Endothelial cell of umbilical vein (primary cell): ENCODE measurements at regions not wholly inside any gene's neighbourhood (a gene's known extent, or its start where the extent isn't known, plus 50 kb on each side); places are given as distances from the start of the nearest gene placed in this dataset.

Experiments used
- BruUV-seq: library from RNA; stranded (reverse); fragments of 400-500 nt; replicated peaks from 2 replicates; lab custom pipeline; 2021; lab: Mats Ljungman, UMichigan
- CTCF ChIA-PET: fragments of 300-600, 350-600 bp; sonication (Branson Sonifier 250); formaldehyde crosslinking; loops from one replicate; lab custom pipeline; 2021; ENCODE audit warnings: antibody characterized with exemption, inconsistent platforms; lab: Charles Lee
- POLR2A ChIA-PET: fragments of 300-600, 350-600 bp; sonication (Branson Sonifier 250); formaldehyde crosslinking; loops from one replicate; lab custom pipeline; 2021; ENCODE audit warnings: antibody characterized with exemption, inconsistent platforms; lab: Charles Lee
- DNase-seq: peaks from one replicate; pipeline ENCODE4 v3.0.0-alpha.2; 2011; ENCODE audit warnings: low read depth, low spot score
- FAIRE-seq: peaks from 2 replicates; lab custom pipeline; 2011; peaks lifted over from hg19 to GRCh38; lab: Jason Lieb, UNC
- H2AFZ ChIP-seq: 2 replicates; pipeline ENCODE4 v1.6.0; 2012; ENCODE audit warnings: low read depth, low read length, control low read depth, inconsistent platforms
- H3K27ac ChIP-seq: 2 replicates; pipeline ENCODE4 v1.5.1; 2011; ENCODE audit warnings: low read depth, mild to moderate bottlenecking, control low read depth, low read length, moderate library complexity; ENCODE audit not compliant: insufficient read depth
- H3K27me3 ChIP-seq, 2 experiments: 2 replicates each; pipeline versions ENCODE4 v1.6.0 to v1.6.1; 2011; ENCODE audit warnings: low read length in 2 of 2, mixed read lengths in 1 of 2; ENCODE audit not compliant: control insufficient read depth in 2 of 2, insufficient read depth in 2 of 2
- H3K36me3 ChIP-seq, 2 experiments: 2 replicates in 1 of 2; 3 replicates in 1 of 2; pipeline ENCODE4 v1.5.1; 2011; ENCODE audit warnings: low read length in 2 of 2, mild to moderate bottlenecking in 1 of 2, moderate library complexity in 1 of 2; ENCODE audit not compliant: control insufficient read depth in 2 of 2, insufficient read depth in 2 of 2; ENCODE audit errors: extremely low read depth in 1 of 2
- H3K4me1 ChIP-seq: 3 replicates; pipeline ENCODE4 v1.5.1; 2011; ENCODE audit warnings: mild to moderate bottlenecking, low read length; ENCODE audit not compliant: control insufficient read depth, insufficient read depth; ENCODE audit errors: extremely low read depth
- H3K4me2 ChIP-seq: 2 replicates; pipeline ENCODE4 v1.6.1; 2011; ENCODE audit warnings: low read length, control low read depth, mixed read lengths; ENCODE audit not compliant: insufficient read depth
- H3K4me3 ChIP-seq, 3 experiments: fragments of 200-600 bp in 1 of 3; sonication (generic), shearing (Covaris generic) in 1 of 3; replicated peaks in 1 of 3; 2 replicates each; pipeline ENCODE4 v1.5.1; 2011 to 2016; ENCODE audit warnings: control low read depth in 3 of 3, low read length in 3 of 3, mild to moderate bottlenecking in 2 of 3, inconsistent platforms in 1 of 3, low read depth in 1 of 3, moderate library complexity in 1 of 3; ENCODE audit not compliant: insufficient read depth in 1 of 3
- H3K79me2 ChIP-seq: 2 replicates; pipeline ENCODE4 v1.6.0; 2012; ENCODE audit warnings: low read length, inconsistent platforms; ENCODE audit not compliant: control insufficient read depth, insufficient read depth
- H3K9ac ChIP-seq: replicated peaks from 2 replicates; pipeline ENCODE3; 2011; ENCODE audit warnings: low read length, control low read depth; ENCODE audit not compliant: insufficient read depth; ENCODE audit errors: extremely low read depth
- H3K9me1 ChIP-seq: replicated peaks from 3 replicates; pipeline ENCODE4 v1.6.0; 2011; ENCODE audit warnings: mild to moderate bottlenecking, low read length; ENCODE audit not compliant: control insufficient read depth, insufficient read depth; ENCODE audit errors: extremely low read depth
- H3K9me3 ChIP-seq: replicated peaks from 2 replicates; pipeline ENCODE4 v1.5.1; 2012; ENCODE audit warnings: low read length, inconsistent platforms; ENCODE audit not compliant: control insufficient read depth, insufficient read depth
- H4K20me1 ChIP-seq: replicated peaks from 2 replicates; pipeline ENCODE3; 2011; ENCODE audit warnings: mild to moderate bottlenecking, low read length; ENCODE audit not compliant: control insufficient read depth, insufficient read depth; ENCODE audit errors: extremely low read depth
- CTCF ChIP-seq, 2 donors: IDR thresholded peaks; 1 replicate in 1 of 2; 2 replicates in 1 of 2; pipeline ENCODE4 v1.5.1; 2011; ENCODE audit warnings: low read length in 2 of 2, mild to moderate bottlenecking in 2 of 2, moderate library complexity in 2 of 2, control low read depth in 1 of 2, inconsistent platforms in 1 of 2, low read depth in 1 of 2; ENCODE audit not compliant: insufficient read depth in 1 of 2; ENCODE audit errors: extremely low read depth in 1 of 2
- EZH2 ChIP-seq: IDR thresholded peaks from 2 replicates; pipeline ENCODE4 v1.6.1; 2012; ENCODE audit warnings: borderline replicate concordance, low read depth, mild to moderate bottlenecking, moderate library complexity, low read length, inconsistent platforms; ENCODE audit not compliant: severe bottlenecking
- FOS ChIP-seq: IDR thresholded peaks from 2 replicates; pipeline ENCODE4 v1.6.1; 2011; ENCODE audit warnings: mild to moderate bottlenecking, low read length, moderate library complexity, borderline replicate concordance; ENCODE audit not compliant: insufficient read depth
- GATA2 ChIP-seq: IDR thresholded peaks from 2 replicates; pipeline ENCODE4 v1.7.0; 2011; ENCODE audit warnings: low read depth, mild to moderate bottlenecking, moderate library complexity, mixed read lengths, low read length; ENCODE audit not compliant: insufficient read length, insufficient read depth
- JUN ChIP-seq: IDR thresholded peaks from 2 replicates; pipeline ENCODE4 v1.6.1; 2011; ENCODE audit warnings: borderline replicate concordance, low read depth; ENCODE audit not compliant: insufficient read length, insufficient read depth
- MAX ChIP-seq: IDR thresholded peaks from 2 replicates; pipeline ENCODE4 v1.6.1; 2011; ENCODE audit not compliant: insufficient read depth, insufficient read length
- MYC ChIP-seq: IDR thresholded peaks from one replicate; pipeline ENCODE4 v1.6.1; 2011; ENCODE audit warnings: mild to moderate bottlenecking, low read depth, low read length
- POLR2A ChIP-seq: IDR thresholded peaks from 2 replicates; pipeline ENCODE4 v1.6.1; 2012; ENCODE audit warnings: low read depth, mild to moderate bottlenecking, control low read depth, low read length
- POLR2AphosphoS5 ChIP-seq: IDR thresholded peaks from 2 replicates; pipeline ENCODE4 v1.6.1; 2012; ENCODE audit warnings: low read depth, mild to moderate bottlenecking, control low read depth, low read length, moderate library complexity; ENCODE audit not compliant: insufficient read depth
- dilution Hi-C: fragments of 300-500 bp; cut with MboI; formaldehyde crosslinking; loops from one replicate; pipeline ENCODE4 v1.15.0; 2019; ENCODE audit warnings: low sequenced_read_pairs; ENCODE audit not compliant: extremely low pct_ligation_motif_present
- intact Hi-C: fragments of 100-400 bp; cut with micrococcal nuclease; formaldehyde crosslinking; loops from one replicate; pipeline ENCODE4 v1.10.0; 2022

- Histone ChIP-seq H3K79me2 (no peaks in the 10 kb centered on the region), H3K4me2 (peak overlapping the region; percentile 71), H2AFZ (no peak overlapping the region), H3K27me3 (no peaks in the 10 kb centered on the region), H3K4me3 (no peak overlapping the region), H3K4me1 (peaks cover 4% of the 10 kb centered on the region), H3K9ac (peak overlapping the region; percentile 19), H3K9me1 (no peaks in the 10 kb centered on the region), H3K36me3 (no peaks in the 10 kb centered on the region), H3K9me3 (no peaks in the 10 kb centered on the region), H4K20me1 (no peaks in the 10 kb centered on the region), H3K27ac (no peak overlapping the region)
- CTCF ChIA-PET, result interaction anchor here (0.6 to 4.9 kb wide), 25 partner anchors 10 to 971 kb away, joined by 3 to 89 read pairs (median 6); partner anchors contain the start of gene KLF12
- dilution Hi-C loops (no loop called here), intact Hi-C loops (loop anchor here (1.0 to 10.0 kb wide), 7 partner anchors 152 to 971 kb away; no protein-coding TSS in a partner anchor)
- TF ChIP-seq MYC (no peak), FOS (no peak)
- DNase-seq, result peak; percentile 69
- BruUV-seq, result no TSS peak
- no peak for FAIRE-seq
- POLR2A ChIA-PET, result interaction anchor here (0.7 kb wide), 1 partner anchor 943 kb away, joined by 10 read pairs; no protein-coding TSS in a partner anchor
Measured at GRCh38 chr13:74287724-74288169, 153.5 kb upstream of the KLF12 start.

GRCh38 chr13:74280795-74281490, 146.7 kb upstream of the KLF12 start:
- Histone ChIP-seq H3K36me3 (no peaks in the 10 kb centered on the region), H3K27me3 (no peaks in the 10 kb centered on the region), H3K79me2 (no peaks in the 10 kb centered on the region), H3K4me3 (no peak overlapping the region), H3K9me3 (no peaks in the 10 kb centered on the region), H3K4me2 (no peak overlapping the region), H2AFZ (no peak overlapping the region), H4K20me1 (no peaks in the 10 kb centered on the region), H3K27ac (no peak overlapping the region), H3K4me1 (no peaks in the 10 kb centered on the region), H3K9me1 (no peaks in the 10 kb centered on the region), H3K9ac (no peak overlapping the region)
- dilution Hi-C loops, result no loop called here
- DNase-seq (no peak), FAIRE-seq (no peak)
- no peak for TF ChIP-seq MAX
- no peak for TF ChIP-seq GATA2
- no peak for TF ChIP-seq MYC
- no peak for TF ChIP-seq POLR2A
- no peak for TF ChIP-seq FOS
- TF ChIP-seq EZH2, result no peak
- TF ChIP-seq POLR2AphosphoS5, result no peak
- no peak for TF ChIP-seq JUN
- TF ChIP-seq CTCF (IDR thresholded peaks at IDR 0.05; ENCODE audit: extremely low read depth in 1 of 2, insufficient read depth in 1 of 2, low read depth in 1 of 2, low read length in 2 of 2), result no peak
- intact Hi-C loops, result loop anchor here (10.0 kb wide), 1 partner anchor 236 kb away; no protein-coding TSS in a partner anchor
- ChIA-PET CTCF (no interaction called here), POLR2A (no interaction called here)
- no TSS peak for BruUV-seq
